ENCODE measurements at regions not wholly inside any gene's neighbourhood (a gene's known extent, or its start where the extent isn't known, plus 50 kb on each side); places are given as distances from the start of the nearest gene placed in this dataset.

GRCh38 chr3:176447369-176447768 lies 749.9 kb downstream of the TBL1XR1 start:
- intact Hi-C loops (cut with micrococcal nuclease) = no loop called here

GRCh38 chr3:176442326-176442725 lies 755.0 kb downstream of the TBL1XR1 start:
- intact Hi-C loops (cut with micrococcal nuclease) = no loop called here

GRCh38 chr3:176439729-176440128 lies 757.6 kb downstream of the TBL1XR1 start:
- intact Hi-C loops (cut with micrococcal nuclease) = no loop called here

- intact Hi-C loops (cut with micrococcal nuclease) = no loop called here
These were observed 765.3 kb downstream of the TBL1XR1 start for GRCh38 chr3:176431991-176432390.

GRCh38 chr3:176431038-176431418 lies 766.3 kb downstream of the TBL1XR1 start:
- intact Hi-C loops (cut with micrococcal nuclease) = no loop called here

- intact Hi-C loops (cut with micrococcal nuclease) = no loop called here
These were observed 766.8 kb downstream of the TBL1XR1 start for GRCh38 chr3:176430244-176431037.

GRCh38 chr3:176428552-176428951 lies 768.7 kb downstream of the TBL1XR1 start:
- intact Hi-C loops (cut with micrococcal nuclease) = no loop called here

- intact Hi-C loops (cut with micrococcal nuclease) = no loop called here
These were observed 770.9 kb downstream of the TBL1XR1 start for GRCh38 chr3:176426371-176426770.

GRCh38 chr3:176416870-176417269 lies 780.4 kb downstream of the TBL1XR1 start:
- intact Hi-C loops (cut with micrococcal nuclease) = no loop called here

- intact Hi-C loops (cut with micrococcal nuclease) = no loop called here
These were observed 781.5 kb downstream of the TBL1XR1 start for GRCh38 chr3:176415661-176416295.

GRCh38 chr3:176412771-176413170 lies 784.5 kb downstream of the TBL1XR1 start:
- intact Hi-C loops (cut with micrococcal nuclease) = no loop called here

GRCh38 chr3:176403531-176403930 lies 793.8 kb downstream of the TBL1XR1 start:
- intact Hi-C loops (cut with micrococcal nuclease) = no loop called here

- intact Hi-C loops (cut with micrococcal nuclease) = no loop called here
These were observed 796.1 kb downstream of the TBL1XR1 start for GRCh38 chr3:176401211-176401610.

- intact Hi-C loops (cut with micrococcal nuclease) = no loop called here
These were observed 798.1 kb downstream of the TBL1XR1 start for GRCh38 chr3:176399193-176399592.

- intact Hi-C loops (cut with micrococcal nuclease) = no loop called here
These were observed 802.0 kb downstream of the TBL1XR1 start for GRCh38 chr3:176395240-176395639.

- intact Hi-C loops (cut with micrococcal nuclease) = no loop called here
These were observed 818.5 kb downstream of the TBL1XR1 start for GRCh38 chr3:176378789-176379188.

GRCh38 chr3:176376531-176376930 lies 820.8 kb downstream of the TBL1XR1 start:
- intact Hi-C loops (cut with micrococcal nuclease) = no loop called here

- intact Hi-C loops (cut with micrococcal nuclease) = no loop called here
These were observed 821.8 kb downstream of the TBL1XR1 start for GRCh38 chr3:176375519-176375918.

- intact Hi-C loops (cut with micrococcal nuclease) = no loop called here
These were observed 835.0 kb downstream of the TBL1XR1 start for GRCh38 chr3:176362191-176362731.

- intact Hi-C loops (cut with micrococcal nuclease) = no loop called here
These were observed 838.1 kb downstream of the TBL1XR1 start for GRCh38 chr3:176359211-176359610.

- intact Hi-C loops (cut with micrococcal nuclease) = no loop called here
These were observed 839.4 kb downstream of the TBL1XR1 start for GRCh38 chr3:176357891-176358290.

GRCh38 chr3:176354843-176355242 lies 842.4 kb downstream of the TBL1XR1 start:
- intact Hi-C loops (cut with micrococcal nuclease) = no loop called here

Data from T-helper 1 cell treated with Interleukin-12 subunit alpha and Interleukin-12 subunit beta and Interleukin-4 antibody, amounts not matched to agents 30 ng/mL and 1 ng/mL, for 36 hours (primary cell).